GM12878 (cell line): ENCODE measurements at regions not wholly inside any gene's neighbourhood (a gene's known extent, or its start where the extent isn't known, plus 50 kb on each side); places are given as distances from the start of the nearest gene placed in this dataset.

ENCODE experiments used
- ATAC-seq: fragments of 200-7000 bp; cut with Tn5 transposase; 3 replicates; pipeline ENCODE4 v1.9.1; 2020; ENCODE audit warnings: mild to moderate bottlenecking, moderate library complexity
- BruUV-seq: library from RNA; stranded (reverse); fragments of 400-500 nt; replicated peaks from 2 replicates; lab custom pipeline; 2021; lab: Mats Ljungman, UMichigan
- CTCF ChIA-PET: fragments of 300-600 bp; sonication (Branson Sonifier 250); formaldehyde crosslinking; extraction: SDS; loops from one replicate; lab custom pipeline; 2021; ENCODE audit warnings: inconsistent platforms; lab: Yijun Ruan, JAX
- POLR2A ChIA-PET: fragments of 350-600 bp; formaldehyde crosslinking; extraction: SDS; loops from one replicate; lab custom pipeline; 2021; ENCODE audit warnings: inconsistent platforms; lab: Charles Lee
- RAD21 ChIA-PET: fragments of 300-600 bp; sonication (Branson Sonifier 250); formaldehyde crosslinking; loops from one replicate; lab custom pipeline; 2023; ENCODE audit warnings: antibody characterized with exemption; ENCODE audit not compliant: unreplicated experiment; lab: Charles Lee
- SMC1A ChIA-PET: fragments of 300-600 bp; sonication (Branson Sonifier 250); formaldehyde crosslinking; loops from one replicate; lab custom pipeline; 2023; ENCODE audit not compliant: unreplicated experiment, uncharacterized antibody; lab: Charles Lee
- DNase-seq: peaks from one replicate; pipeline ENCODE4 v3.0.0-alpha.2; 2011; ENCODE audit warnings: low read depth, low spot score
- FAIRE-seq: peaks from 3 replicates; lab custom pipeline; 2011; peaks lifted over from hg19 to GRCh38; lab: Jason Lieb, UNC
- H2AFZ ChIP-seq: 2 replicates; pipeline ENCODE4 v1.6.0; 2011; ENCODE audit warnings: low read depth, low read length, control low read depth; ENCODE audit not compliant: control insufficient read depth
- H3K27ac ChIP-seq: 2 replicates; pipeline ENCODE4 v1.5.1; 2011; ENCODE audit warnings: control low read depth; ENCODE audit not compliant: control insufficient read depth, insufficient read depth
- H3K27me3 ChIP-seq, 2 experiments: replicated peaks in 1 of 2; 2 replicates each; pipeline versions ENCODE4 v1.6.0 to v1.6.1; 2011; ENCODE audit warnings: low read length in 1 of 2; ENCODE audit not compliant: control insufficient read depth in 2 of 2, insufficient read depth in 2 of 2
- H3K36me3 ChIP-seq, 2 experiments: 2 replicates each; pipeline ENCODE4 v1.5.1; 2011; ENCODE audit warnings: low read length in 1 of 2; ENCODE audit not compliant: control insufficient read depth in 2 of 2, insufficient read depth in 2 of 2
- H3K4me1 ChIP-seq: 2 replicates; pipeline ENCODE4 v1.6.1; 2011; ENCODE audit warnings: mild to moderate bottlenecking, low read length, moderate library complexity, mixed read lengths; ENCODE audit not compliant: control insufficient read depth, insufficient read depth
- H3K4me2 ChIP-seq: 2 replicates; pipeline ENCODE4 v1.6.0; 2011; ENCODE audit warnings: control low read depth; ENCODE audit not compliant: control insufficient read depth, insufficient read depth
- H3K4me3 ChIP-seq: fragments of 200-600 bp; sonication (generic); 2 replicates; pipeline ENCODE4 v1.5.1; 2016
- H3K79me2 ChIP-seq: 2 replicates; pipeline ENCODE4 v1.6.0; 2011; ENCODE audit warnings: low read length; ENCODE audit not compliant: control insufficient read depth, insufficient read depth
- H3K9ac ChIP-seq: 2 replicates; pipeline ENCODE4 v1.8.0; 2011; ENCODE audit warnings: low read length, control low read depth, mixed read lengths; ENCODE audit not compliant: control insufficient read depth, insufficient read depth
- H3K9me3 ChIP-seq: replicated peaks from 3 replicates; pipeline ENCODE4 v1.5.1; 2011; ENCODE audit warnings: mild to moderate bottlenecking, low read length; ENCODE audit not compliant: control insufficient read depth, insufficient read depth
- H4K20me1 ChIP-seq: 2 replicates; pipeline ENCODE4 v1.6.0; 2011; ENCODE audit not compliant: control insufficient read depth, insufficient read depth
- NR2C2 ChIP-seq: IDR thresholded peaks from 2 replicates; pipeline ENCODE4 v1.6.1; 2011; ENCODE audit warnings: borderline replicate concordance, low read depth; ENCODE audit not compliant: control insufficient read depth, insufficient read length
- WGBS: methylation state at CpG from one replicate; pipeline ENCODE4 v1.1.6; 2016; ENCODE audit warnings: low lambda C conversion rate; ENCODE audit not compliant: insufficient replicate concordance, insufficient coverage; ENCODE audit errors: missing lambda C conversion rate; 5-methylcytosine and 5-hydroxymethylcytosine counted together
- in situ Hi-C: fragments of 300-500 bp; cut with MboI; formaldehyde crosslinking; loops from 9 replicates; pipeline ENCODE4 v1.14.3; 2018; ENCODE audit warnings: mixed read lengths
- intact Hi-C: fragments of 100-400 bp; cut with micrococcal nuclease; formaldehyde crosslinking; loops from one replicate; pipeline ENCODE4 v1.14.2; 2022; ENCODE audit not compliant: unreplicated experiment
- TF ChIP-seq, protein P1 (sequence below): IDR thresholded peaks from 2 replicates; pipeline ENCODE4 v1.6.1; 2011; ENCODE audit warnings: borderline replicate concordance, low read depth, mild to moderate bottlenecking, moderate library complexity, low read length; ENCODE audit not compliant: insufficient read depth, poor library complexity, severe bottlenecking
- TF ChIP-seq, protein P2 (sequence below): fragments of 450-650 bp; IDR thresholded peaks from 2 replicates; pipeline ENCODE4 v1.6.1; 2017; ENCODE audit warnings: mild to moderate bottlenecking, moderate library complexity

DNA sequence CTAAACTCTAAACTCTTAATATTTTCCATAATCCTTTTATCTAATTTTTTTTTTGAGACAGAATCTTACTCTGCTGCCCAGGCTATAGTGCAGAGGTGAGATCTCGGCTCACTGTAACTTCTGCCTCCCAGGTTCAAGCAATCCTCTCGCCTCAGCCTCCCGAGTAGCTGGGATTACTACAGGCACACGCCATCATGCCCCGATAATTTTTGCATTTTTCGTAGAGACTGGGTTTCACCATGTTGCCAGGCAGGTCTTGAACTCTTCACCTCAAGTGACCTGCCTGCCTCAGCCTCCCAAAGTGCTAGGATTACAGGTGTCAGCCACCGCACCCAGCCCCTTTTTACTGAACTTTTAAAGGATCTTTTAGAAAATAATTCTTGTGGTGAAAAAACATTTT lies 110.2 kb upstream of the PHF14 start:
- no peaks in the 10 kb centered on the region for H3K9me3 ChIP-seq

More for the DNA sequence above, 110.2 kb upstream of the PHF14 start:
- Histone ChIP-seq H3K4me1 (no peaks in the 10 kb centered on the region), H4K20me1 (no peaks in the 10 kb centered on the region), H3K27ac (no peak overlapping the region), H3K4me3 (no peak overlapping the region), H3K27me3 (no peaks in the 10 kb centered on the region), H3K36me3 (no peaks in the 10 kb centered on the region), H3K9ac (no peak overlapping the region), H3K4me2 (no peak overlapping the region), H2AFZ (no peak overlapping the region), H3K79me2 (no peaks in the 10 kb centered on the region)
- WGBS: 32% methylated on average over 7 of the region's 7 CpGs
- POLR2A ChIA-PET: no interaction called here
- in situ Hi-C loops: no loop called here
- TF ChIP-seq, protein P1, sequence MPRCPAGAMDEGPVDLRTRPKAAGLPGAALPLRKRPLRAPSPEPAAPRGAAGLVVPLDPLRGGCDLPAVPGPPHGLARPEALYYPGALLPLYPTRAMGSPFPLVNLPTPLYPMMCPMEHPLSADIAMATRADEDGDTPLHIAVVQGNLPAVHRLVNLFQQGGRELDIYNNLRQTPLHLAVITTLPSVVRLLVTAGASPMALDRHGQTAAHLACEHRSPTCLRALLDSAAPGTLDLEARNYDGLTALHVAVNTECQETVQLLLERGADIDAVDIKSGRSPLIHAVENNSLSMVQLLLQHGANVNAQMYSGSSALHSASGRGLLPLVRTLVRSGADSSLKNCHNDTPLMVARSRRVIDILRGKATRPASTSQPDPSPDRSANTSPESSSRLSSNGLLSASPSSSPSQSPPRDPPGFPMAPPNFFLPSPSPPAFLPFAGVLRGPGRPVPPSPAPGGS: no peak
- TF ChIP-seq, protein P2, sequence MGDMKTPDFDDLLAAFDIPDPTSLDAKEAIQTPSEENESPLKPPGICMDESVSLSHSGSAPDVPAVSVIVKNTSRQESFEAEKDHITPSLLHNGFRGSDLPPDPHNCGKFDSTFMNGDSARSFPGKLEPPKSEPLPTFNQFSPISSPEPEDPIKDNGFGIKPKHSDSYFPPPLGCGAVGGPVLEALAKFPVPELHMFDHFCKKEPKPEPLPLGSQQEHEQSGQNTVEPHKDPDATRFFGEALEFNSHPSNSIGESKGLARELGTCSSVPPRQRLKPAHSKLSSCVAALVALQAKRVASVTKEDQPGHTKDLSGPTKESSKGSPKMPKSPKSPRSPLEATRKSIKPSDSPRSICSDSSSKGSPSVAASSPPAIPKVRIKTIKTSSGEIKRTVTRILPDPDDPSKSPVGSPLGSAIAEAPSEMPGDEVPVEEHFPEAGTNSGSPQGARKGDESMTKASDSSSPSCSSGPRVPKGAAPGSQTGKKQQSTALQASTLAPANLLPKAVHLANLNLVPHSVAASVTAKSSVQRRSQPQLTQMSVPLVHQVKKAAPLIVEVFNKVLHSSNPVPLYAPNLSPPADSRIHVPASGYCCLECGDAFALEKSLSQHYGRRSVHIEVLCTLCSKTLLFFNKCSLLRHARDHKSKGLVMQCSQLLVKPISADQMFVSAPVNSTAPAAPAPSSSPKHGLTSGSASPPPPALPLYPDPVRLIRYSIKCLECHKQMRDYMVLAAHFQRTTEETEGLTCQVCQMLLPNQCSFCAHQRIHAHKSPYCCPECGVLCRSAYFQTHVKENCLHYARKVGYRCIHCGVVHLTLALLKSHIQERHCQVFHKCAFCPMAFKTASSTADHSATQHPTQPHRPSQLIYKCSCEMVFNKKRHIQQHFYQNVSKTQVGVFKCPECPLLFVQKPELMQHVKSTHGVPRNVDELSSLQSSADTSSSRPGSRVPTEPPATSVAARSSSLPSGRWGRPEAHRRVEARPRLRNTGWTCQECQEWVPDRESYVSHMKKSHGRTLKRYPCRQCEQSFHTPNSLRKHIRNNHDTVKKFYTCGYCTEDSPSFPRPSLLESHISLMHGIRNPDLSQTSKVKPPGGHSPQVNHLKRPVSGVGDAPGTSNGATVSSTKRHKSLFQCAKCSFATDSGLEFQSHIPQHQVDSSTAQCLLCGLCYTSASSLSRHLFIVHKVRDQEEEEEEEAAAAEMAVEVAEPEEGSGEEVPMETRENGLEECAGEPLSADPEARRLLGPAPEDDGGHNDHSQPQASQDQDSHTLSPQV: no peak
- no peak for TF ChIP-seq NR2C2
- CTCF ChIA-PET: no interaction called here
- FAIRE-seq (no peak), DNase-seq (no peak), ATAC-seq (no peak)
- RAD21 ChIA-PET: no interaction called here
- SMC1A ChIA-PET: no interaction called here
- no TSS peak for BruUV-seq
- intact Hi-C loops: no loop called here
